ENCODE measurements at regions not wholly inside any gene's neighbourhood (a gene's known extent, or its start where the extent isn't known, plus 50 kb on each side); places are given as distances from the start of the nearest gene placed in this dataset.

DNA sequence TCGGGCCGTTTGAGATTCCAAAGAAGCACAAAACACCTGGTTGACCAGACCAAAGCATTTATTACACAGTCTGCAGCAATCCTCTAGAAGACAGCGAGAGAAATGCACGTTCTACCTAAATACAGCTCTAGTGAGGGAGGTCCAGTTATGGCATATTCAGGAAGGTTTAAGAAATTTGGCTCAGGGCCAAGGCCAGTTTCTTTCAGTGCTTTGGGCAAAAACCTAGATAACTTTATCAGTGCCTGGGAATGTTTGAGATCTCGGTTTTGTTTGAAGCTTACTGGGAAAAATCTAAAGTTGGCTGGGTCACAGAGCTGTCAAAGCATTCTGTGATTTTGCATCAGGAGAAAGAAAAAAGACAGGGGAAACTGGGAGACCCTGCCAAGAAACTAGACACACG is 514.0 kb upstream of the TMPRSS15 start:
- TF ChIP-seq CTCF (IDR thresholded peaks at IDR 0.05) (no peak), EP300 (IDR thresholded peaks at IDR 0.05) (no peak), POLR2A (IDR thresholded peaks at IDR 0.05) (no peak)
